ENCODE measurements at regions not wholly inside any gene's neighbourhood (a gene's known extent, or its start where the extent isn't known, plus 50 kb on each side); places are given as distances from the start of the nearest gene placed in this dataset.

- H3K9me1 ChIP-seq (ENCODE audit: control insufficient read depth, extremely low read depth, insufficient read depth, low read length) = no peaks in the 10 kb centered on the region
- no peak overlapping the region for H3K4me2 ChIP-seq (ENCODE audit: control insufficient read depth, extremely low read depth, insufficient read depth, low read depth, low read length)
- no peak overlapping the region for H3K4me3 ChIP-seq (ENCODE audit: control insufficient read depth in 2 of 3, extremely low read depth in 1 of 3, insufficient read depth in 2 of 3, low read depth in 1 of 3, low read length in 3 of 3)
- no peak for FAIRE-seq
- no peaks in the 10 kb centered on the region for H3K79me2 ChIP-seq (ENCODE audit: control insufficient read depth, insufficient read depth, low read length)
- TF ChIP-seq EZH2 (IDR thresholded peaks at IDR 0.05; ENCODE audit: low read length) (no peak), CTCF (optimal IDR thresholded peaks at IDR 0.05 in 1 of 3, IDR thresholded peaks at IDR 0.05 in 1 of 3, conservative IDR thresholded peaks at IDR 0.05 in 1 of 3; ENCODE audit: extremely low read depth in 1 of 3, insufficient read depth in 2 of 3, low read length in 3 of 3) (no peak)
- H3K36me3 ChIP-seq (ENCODE audit: control insufficient read depth in 2 of 2, extremely low read depth in 1 of 2, insufficient read depth in 2 of 2, low read length in 2 of 2) = no peaks in the 10 kb centered on the region
- dilution Hi-C loops (cut with MboI; ENCODE audit: extremely low pct_ligation_motif_present, low sequenced_read_pairs) = loop anchor here (25.0 kb wide), 1 partner anchor 318 kb away; no protein-coding TSS in a partner anchor
- DNase-seq (ENCODE audit: low read depth, low spot score) = no peak
- H4K20me1 ChIP-seq (ENCODE audit: control insufficient read depth, extremely low read depth, insufficient read depth, low read length) = no peaks in the 10 kb centered on the region
- H3K27me3 ChIP-seq (ENCODE audit: control insufficient read depth, extremely low read depth, insufficient read depth, low read length) = no peaks in the 10 kb centered on the region
- no peaks in the 10 kb centered on the region for H3K9me3 ChIP-seq (ENCODE audit: control insufficient read depth, low read depth, low read length)
- H3K9ac ChIP-seq (ENCODE audit: control insufficient read depth, extremely low read depth, insufficient read depth, low read length) = no peak overlapping the region
- no peaks in the 10 kb centered on the region for H3K4me1 ChIP-seq (ENCODE audit: control insufficient read depth, extremely low read depth, insufficient read depth, low read length)
- H2AFZ ChIP-seq (ENCODE audit: control insufficient read depth, low read length) = no peak overlapping the region
- no peak overlapping the region for H3K27ac ChIP-seq (ENCODE audit: control insufficient read depth, insufficient read depth, low read length)
These were observed 209.0 kb upstream of the SAMSN1 start for GRCh38 chr21:14755086-14755485.

- Histone ChIP-seq H3K9ac (ENCODE audit: control insufficient read depth, extremely low read depth, insufficient read depth, low read length) (no peak overlapping the region), H3K9me3 (ENCODE audit: control insufficient read depth, low read depth, low read length) (no peaks in the 10 kb centered on the region), H3K4me3 (ENCODE audit: control insufficient read depth in 2 of 3, extremely low read depth in 1 of 3, insufficient read depth in 2 of 3, low read depth in 1 of 3, low read length in 3 of 3) (no peak overlapping the region), H3K9me1 (ENCODE audit: control insufficient read depth, extremely low read depth, insufficient read depth, low read length) (no peaks in the 10 kb centered on the region), H3K79me2 (ENCODE audit: control insufficient read depth, insufficient read depth, low read length) (no peaks in the 10 kb centered on the region), H3K27ac (ENCODE audit: control insufficient read depth, insufficient read depth, low read length) (no peak overlapping the region), H3K4me1 (ENCODE audit: control insufficient read depth, extremely low read depth, insufficient read depth, low read length) (no peaks in the 10 kb centered on the region), H3K27me3 (ENCODE audit: control insufficient read depth, extremely low read depth, insufficient read depth, low read length) (no peaks in the 10 kb centered on the region), H2AFZ (ENCODE audit: control insufficient read depth, low read length) (no peak overlapping the region), H3K4me2 (ENCODE audit: control insufficient read depth, extremely low read depth, insufficient read depth, low read depth, low read length) (no peak overlapping the region), H3K36me3 (ENCODE audit: control insufficient read depth in 2 of 2, extremely low read depth in 1 of 2, insufficient read depth in 2 of 2, low read length in 2 of 2) (no peaks in the 10 kb centered on the region), H4K20me1 (ENCODE audit: control insufficient read depth, extremely low read depth, insufficient read depth, low read length) (no peaks in the 10 kb centered on the region)
- dilution Hi-C loops (cut with MboI; ENCODE audit: extremely low pct_ligation_motif_present, low sequenced_read_pairs) = loop anchor here (25.0 kb wide), 1 partner anchor 317 kb away; no protein-coding TSS in a partner anchor
- FAIRE-seq (no peak), DNase-seq (ENCODE audit: low read depth, low spot score) (no peak)
- no peak for TF ChIP-seq CTCF (optimal IDR thresholded peaks at IDR 0.05 in 1 of 3, IDR thresholded peaks at IDR 0.05 in 1 of 3, conservative IDR thresholded peaks at IDR 0.05 in 1 of 3; ENCODE audit: extremely low read depth in 1 of 3, insufficient read depth in 2 of 3, low read length in 3 of 3)
- no peak for TF ChIP-seq EZH2 (IDR thresholded peaks at IDR 0.05; ENCODE audit: low read length)
These were observed 208.6 kb upstream of the SAMSN1 start for GRCh38 chr21:14754682-14755081.
